ENCODE measurements at regions not wholly inside any gene's neighbourhood (a gene's known extent, or its start where the extent isn't known, plus 50 kb on each side); places are given as distances from the start of the nearest gene placed in this dataset.
A peak's percentile ranks its signal among the peaks of the same experiment; 100 is the strongest.

DNA sequence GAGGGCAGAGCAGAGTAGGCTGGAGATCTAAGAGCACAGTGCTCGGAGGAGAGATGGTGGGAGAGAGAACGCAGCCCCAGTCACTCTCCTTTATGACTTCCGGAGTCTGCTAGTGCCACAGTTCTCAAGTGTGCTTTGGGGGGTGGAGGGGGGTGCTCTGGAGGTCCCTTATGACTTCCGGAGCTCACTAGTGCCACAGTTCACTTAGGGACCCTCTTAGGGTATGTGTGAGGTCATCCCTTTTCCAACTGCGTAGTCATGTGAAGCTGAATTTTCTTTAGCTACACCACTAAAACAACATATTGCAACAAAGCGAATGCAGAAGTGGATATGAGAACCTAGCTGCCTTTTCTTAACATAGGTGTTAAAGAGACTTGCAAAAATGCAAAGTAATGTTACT is 153.7 kb upstream of the KCTD1 start:
- no peak for DNase-seq (ENCODE audit: low read depth, low spot score)

DNA sequence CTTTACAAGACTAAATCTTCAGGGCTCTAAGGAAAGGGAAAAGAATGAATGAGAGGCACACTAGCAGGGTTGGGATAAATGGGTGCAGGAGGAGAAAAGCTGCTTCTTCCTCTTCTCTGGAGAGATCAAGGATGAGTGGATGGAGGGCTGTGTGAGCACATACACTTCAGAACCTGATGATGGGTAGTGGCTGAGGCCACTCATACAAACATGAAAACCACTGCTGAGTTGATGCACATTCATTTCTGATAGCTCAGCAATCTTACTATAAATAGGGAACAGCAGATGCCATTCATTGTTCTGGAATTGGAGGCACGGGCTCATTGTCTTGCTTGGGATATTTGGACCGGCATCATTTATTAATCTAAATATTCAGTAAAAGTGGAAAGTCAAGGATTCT is 152.4 kb upstream of the KCTD1 start:
- no peak for DNase-seq (ENCODE audit: low read depth, low spot score)

DNA sequence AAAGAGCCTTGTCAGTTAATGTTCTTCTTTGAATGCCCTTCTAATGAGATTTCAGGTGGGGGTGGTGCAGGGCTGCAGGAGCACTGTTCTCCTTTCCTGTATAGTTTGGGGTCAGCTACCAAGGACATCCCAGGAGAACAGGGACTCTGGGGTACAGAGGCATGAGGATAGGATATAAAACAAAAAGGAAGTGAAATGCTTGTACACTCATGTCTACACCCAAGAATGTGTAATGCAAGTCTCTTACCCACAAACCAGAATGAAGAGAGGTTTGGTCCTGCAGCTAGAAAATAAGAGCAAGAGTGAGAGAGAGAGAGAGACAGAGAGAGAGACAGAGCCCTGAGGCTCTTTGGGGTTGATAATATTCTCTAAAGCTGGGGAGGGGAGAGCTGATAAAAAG is 151.8 kb upstream of the KCTD1 start:
- DNase-seq (ENCODE audit: low read depth, low spot score), result no peak

DNA sequence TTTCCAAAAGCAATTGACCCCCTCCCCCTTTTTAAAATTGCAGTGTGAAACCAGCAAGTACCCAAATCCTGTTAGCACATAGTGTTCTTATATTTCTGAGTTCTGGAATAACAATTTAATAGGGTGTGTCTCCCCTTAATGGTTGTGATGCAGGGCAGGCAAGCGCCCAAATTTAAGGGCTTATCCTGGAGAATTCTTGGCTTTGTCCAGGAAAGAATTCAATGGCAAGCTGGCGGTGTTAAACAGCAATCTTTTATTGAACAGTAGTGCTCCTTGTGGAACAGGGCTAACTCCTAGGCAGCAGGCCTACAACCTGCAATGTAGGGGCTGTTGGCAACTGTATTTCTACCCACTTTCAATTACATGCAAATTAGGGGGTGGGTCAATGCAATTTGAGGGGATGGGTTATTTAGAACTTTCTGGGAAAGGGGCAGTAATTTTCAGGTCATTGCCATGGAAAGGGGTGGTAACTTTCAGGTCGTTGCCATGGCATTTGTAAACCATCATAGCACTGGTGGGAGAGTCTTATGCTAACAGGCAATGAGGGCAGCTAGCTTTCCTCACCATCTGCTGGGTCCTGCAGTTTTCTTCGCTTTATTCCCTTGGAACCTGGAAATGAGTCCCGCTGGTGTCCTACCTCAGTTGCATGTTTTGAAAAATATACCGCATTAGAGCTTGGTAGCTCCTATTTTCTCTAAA is 149.0 kb upstream of the KCTD1 start:
- no peak for DNase-seq (ENCODE audit: low read depth, low spot score)

DNA sequence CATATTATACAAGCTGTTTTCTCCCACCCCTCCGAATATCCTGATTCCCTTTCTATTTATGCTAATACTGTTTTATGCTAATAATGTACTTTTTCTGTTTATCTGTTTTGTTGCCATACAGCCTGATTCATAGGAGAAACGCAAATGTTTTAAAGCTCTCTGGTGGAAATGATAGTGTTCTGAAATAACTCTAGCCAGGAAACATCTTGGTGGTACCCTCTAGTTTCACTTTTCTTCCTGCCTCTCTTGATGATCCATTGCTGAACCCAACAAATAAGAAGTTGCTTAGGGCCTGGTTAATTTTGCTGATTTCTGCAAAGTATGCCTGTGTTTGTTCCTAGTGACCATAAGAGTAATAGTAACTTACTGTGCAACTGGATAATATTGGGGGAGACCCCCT is 148.4 kb upstream of the KCTD1 start:
- no peak for DNase-seq (ENCODE audit: low read depth, low spot score)

DNA sequence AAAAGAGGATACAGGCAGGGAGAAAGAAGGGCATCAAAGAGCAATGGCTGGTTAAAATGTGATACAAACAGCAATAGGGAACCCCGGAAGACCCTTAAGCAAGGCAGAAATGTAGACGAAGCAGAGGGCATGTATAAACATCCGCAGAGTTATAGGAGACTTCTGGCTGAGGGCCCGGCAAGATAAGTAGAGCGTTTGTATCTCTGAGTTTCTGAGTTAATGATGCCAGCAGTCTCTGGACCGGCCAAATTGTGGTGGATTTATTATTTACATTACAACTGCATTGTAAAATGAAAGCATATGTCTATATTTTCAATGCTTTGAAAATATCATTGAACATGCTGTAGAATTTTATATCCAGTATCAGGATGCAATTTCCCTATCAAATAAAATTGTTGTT is 148.0 kb upstream of the KCTD1 start:
- DNase-seq (ENCODE audit: low read depth, low spot score), result no peak

DNA sequence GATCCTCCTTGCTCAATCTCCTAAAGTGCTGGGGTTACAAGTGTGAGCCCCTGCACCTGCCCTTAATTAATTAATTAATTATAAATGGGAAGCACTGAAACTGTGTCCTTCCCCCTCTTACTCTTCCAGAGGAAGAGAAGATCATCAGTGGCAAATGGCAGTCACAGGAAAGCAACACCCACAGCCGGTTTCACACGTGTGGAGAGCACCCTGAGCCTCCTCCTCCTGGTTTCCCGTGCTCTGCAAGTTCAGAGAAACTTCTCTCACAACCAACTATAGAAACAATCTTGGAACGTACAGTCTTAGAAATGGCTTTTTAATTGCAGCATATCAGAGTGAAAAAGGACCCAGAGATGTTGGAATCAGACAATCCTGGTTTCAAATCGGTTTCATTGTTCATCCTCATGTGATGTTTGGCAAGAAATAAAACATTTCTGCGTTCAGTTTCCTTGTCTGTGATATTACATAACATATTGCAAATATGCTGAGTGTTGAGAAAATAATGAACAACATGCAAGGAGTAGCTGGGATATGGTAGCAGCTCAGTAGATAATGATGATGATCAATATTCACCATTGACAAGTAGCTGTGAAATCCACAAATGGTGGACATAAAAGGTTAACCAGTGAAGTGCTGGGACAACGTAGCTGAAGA is 141.0 kb upstream of the KCTD1 start:
- DNase-seq (ENCODE audit: low read depth, low spot score), result no peak

DNA sequence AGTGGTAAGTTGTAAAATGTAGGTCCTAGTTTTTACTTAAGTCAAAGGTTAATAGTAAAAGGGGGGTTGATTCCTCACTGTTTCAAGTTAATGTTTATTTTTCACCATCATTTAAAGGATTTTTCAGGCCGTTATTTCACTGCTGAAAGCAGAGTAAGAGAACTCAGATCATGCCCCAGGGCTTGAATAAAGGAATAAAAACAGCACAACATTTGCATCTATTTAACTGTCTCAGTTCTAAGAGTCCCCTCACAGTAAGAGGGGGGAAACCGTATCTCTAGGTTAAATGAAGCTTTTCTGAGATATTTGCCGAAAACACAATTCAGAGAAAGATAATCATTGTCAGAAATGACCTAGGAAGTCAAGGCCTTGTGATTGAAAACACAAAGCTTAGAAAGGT is 138.2 kb upstream of the KCTD1 start:
- DNase-seq (ENCODE audit: low read depth, low spot score), result no peak

DNA sequence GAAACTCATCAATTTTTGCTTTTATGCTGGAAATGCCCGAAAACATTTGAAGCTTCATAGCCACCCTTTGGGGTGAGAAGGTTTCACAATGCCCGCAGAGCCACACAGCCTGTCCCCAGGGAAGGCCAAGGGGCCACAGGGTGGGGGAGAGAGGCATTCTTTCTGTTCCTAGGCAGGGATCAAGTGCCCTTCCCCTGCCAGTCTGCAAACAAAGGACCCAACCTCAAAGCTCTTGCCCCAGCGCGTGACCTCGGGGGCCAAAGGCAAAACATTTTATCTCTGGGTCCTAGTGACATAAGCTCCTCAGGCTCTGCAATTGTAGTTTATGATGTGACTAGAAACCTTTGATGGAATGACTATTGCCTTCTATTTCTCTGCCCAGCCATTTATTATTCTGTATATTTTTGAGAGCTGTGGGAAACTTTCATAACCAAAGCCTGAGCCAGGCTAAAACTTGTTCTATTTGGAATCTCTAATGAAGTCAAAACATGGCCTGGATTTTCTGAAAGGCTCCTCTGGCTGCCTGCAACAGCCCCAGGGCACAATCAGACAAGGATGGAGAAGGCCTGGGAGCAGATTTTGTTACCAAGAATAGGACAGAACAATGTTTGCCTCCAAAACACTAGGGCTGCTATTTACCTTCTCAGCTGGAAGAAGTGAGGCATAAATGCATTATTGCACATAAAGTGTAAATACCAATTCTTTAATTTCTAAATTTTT is 137.2 kb upstream of the KCTD1 start:
- peak; percentile 89 for DNase-seq (ENCODE audit: low read depth, low spot score)

DNA sequence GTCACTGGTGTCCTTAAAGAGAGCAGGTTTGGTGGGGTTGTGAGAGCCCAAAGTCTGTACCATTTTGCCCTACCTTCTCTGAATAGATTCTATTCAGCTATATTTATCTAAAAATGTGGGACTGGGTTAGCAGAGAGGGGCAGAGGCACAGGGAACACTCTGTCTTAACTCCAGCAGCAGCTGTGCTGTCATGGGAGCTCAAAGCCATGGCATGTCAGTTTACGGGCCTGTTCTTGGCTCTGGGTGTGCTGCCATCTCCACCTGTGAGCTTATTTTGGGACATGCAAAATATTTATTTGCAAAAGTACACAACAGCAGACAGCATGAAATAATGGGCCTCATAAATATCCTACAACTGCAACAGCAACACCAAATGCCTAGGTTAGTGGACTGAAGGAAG is 129.6 kb upstream of the KCTD1 start:
- no peak for DNase-seq (ENCODE audit: low read depth, low spot score)

DNA sequence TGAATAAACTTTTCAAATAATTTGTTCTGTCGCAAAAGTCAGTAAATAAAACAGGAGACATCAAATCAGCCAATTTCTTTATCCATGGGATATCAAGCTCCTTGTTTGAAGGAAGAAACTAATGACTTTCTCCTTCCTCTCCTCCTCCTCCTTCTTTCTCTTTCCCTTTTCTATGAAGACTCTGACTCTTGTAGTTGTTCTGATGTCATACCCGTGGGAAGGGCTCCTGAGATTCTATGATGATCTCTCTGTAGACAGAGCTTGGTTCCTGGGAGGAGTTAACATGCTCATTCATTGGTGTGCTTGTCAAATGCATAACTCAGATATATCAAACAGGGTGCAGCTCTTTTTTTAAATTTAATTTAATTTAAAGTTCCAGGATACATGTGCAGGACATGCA is 118.7 kb upstream of the KCTD1 start:
- no peak for DNase-seq (ENCODE audit: low read depth, low spot score)

DNA sequence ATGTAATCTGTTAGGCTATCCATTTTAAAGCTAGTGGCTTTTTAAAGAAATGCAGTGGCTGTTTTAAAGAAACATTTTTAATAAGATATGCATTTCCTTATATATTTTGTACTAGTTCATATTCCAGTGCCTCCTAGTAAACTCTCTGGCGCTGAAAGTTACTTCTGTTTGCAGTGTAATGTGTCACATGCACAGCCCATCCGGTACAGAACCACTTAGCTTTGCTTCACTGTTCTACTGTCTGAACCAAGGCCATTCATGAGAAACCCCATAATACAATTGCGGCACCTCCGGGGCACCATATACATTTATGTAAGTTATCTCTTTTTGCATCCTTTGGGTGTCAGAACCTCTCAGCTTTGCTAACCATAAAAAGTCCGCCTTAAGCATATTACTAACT is 114.6 kb upstream of the KCTD1 start:
- DNase-seq (ENCODE audit: low read depth, low spot score), result no peak

DNA sequence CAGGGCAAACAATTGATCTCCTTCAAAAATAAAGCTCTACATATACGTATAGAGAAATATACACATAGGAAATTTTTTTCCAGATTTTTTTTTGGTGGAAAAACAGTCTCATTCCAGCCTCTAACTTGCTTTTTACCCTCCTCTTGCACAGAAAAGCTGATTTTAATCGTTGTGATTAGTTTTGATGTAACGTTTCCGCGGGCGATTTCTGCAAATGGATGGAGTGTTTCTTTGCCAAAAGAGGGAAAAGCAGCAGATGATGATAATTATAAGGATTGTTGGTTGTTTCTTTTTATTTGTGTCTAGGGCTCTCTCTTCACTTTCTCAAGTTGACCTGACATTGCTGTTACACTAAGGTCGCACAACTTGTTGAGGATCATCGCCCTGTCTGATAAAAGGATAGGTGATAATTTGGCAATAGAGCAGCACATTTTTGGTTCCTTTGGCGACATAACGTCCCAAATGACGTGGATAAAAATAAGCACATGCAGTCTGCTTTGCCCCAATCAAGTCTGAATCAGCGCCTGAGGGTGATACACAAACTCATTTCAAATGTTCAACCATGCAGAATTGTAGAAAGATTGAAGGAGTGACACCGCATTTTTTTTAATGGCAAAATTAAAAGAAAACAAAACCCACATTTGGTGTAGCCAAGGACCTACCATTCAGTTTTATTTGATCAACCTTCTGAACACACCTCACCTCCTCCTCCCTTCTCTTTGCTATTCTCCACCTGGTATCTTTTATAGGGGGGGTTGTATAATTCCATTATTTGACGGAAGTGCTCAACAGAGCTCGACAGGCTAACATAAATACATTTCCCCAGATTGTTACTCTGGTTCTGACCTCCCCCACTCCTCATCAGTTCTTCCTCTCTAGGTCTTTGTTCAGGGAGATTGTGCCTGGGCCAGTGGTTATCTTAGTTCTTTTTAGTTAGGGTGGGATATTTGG is 109.6 kb upstream of the KCTD1 start:
- no peak for DNase-seq (ENCODE audit: low read depth, low spot score)

DNA sequence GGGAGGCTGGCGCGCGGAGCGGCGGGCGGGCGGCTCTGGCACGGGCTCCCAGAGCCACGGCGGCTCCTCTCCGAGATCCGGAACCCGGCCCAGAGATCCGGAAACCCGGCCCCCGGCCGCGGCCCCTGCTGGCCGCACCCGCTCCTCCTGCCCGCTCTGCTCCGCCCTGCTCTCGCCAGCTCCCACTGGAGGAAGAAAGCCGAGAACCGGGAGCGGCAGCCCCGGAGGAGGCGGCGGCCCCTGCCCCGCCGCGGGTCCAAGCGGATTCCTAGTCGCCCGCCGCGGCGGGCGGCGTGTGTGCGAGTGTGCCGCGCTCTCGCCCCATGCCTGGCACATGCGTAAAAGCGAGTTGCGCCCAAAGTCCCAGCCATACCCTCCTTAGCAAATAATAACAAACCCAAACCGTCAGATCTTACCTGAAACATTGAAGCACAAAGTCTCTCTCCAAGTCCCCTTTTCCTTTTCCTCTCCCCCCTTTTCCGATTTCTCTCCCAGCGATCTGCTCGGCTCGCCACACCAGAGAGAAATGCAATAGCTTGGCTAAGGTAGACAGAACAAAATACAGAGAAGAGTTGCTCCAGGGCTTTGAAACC is 108.7 kb upstream of the KCTD1 start:
- DNase-seq (ENCODE audit: low read depth, low spot score), result peak; percentile 77

DNA sequence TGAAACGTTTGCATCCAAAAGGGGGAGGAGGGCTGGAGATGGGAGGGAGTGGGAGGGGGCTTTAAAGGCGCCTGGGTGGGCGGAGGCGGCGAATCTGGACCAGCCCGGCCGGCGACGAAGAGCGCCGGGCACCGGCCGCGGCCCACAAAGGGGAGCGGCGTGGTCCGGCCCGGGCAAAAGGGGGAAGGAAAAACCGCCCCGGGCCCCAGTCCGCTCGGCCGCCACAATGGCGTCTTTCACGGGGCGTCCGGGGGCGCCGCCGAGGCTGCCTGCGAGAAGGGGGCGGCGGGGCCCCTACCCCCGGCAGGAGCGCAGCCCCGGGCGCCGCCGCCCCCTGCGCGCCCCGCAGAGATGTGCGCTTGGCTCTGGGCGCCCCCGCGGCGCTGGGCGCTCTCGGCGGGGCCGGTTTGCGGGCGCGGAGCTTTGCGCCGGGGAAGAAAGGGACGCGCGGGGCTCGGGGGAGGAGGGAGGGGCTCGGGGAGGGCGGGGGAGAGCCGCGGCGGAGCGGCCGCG is 108.1 kb upstream of the KCTD1 start:
- no peak for DNase-seq (ENCODE audit: low read depth, low spot score)

DNA sequence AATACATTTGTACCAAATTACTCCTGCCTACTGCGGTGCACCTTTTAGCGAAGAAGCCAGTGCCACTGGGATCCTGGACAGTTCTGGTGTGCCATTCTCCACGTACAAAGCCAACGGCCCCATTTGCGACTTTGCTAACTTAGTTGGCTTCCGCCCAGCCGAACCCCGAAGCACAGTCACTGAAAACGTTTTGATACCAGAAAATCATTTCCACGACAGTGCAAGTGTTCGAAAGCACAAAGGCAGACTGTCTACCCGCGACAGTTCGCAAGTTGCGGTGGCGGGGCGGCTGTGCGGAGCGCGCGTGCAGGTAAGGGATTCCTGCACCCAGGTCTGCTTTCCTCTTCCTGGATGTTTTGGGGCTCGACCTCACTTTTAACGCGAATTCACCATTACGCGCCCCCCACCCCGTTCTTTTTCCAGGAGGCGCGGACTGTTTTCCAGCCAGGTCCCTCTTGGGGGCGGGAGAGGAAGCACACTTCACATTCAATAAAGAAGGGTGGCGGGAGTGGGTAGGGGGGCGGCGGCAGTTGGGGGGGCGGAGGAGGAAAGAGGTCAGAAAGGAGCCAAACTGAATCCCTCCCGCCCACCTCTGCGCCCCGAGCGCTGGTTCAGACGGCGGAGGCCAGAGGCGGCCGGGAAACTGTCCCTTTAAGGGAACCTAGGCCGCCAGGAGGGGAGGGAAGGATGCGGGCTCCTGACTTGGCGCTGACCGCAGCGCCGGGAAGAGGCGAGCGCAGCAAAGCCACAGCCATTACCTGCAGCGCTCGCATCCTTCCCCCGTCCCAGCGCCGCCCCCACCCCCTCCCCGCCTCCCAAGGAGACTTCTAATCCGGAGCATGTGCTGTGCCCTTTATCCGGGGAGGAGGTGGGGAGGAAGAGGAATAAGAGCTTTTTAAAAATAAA is 107.4 kb upstream of the KCTD1 start:
- peak; percentile 65 for DNase-seq (ENCODE audit: low read depth, low spot score)

DNA sequence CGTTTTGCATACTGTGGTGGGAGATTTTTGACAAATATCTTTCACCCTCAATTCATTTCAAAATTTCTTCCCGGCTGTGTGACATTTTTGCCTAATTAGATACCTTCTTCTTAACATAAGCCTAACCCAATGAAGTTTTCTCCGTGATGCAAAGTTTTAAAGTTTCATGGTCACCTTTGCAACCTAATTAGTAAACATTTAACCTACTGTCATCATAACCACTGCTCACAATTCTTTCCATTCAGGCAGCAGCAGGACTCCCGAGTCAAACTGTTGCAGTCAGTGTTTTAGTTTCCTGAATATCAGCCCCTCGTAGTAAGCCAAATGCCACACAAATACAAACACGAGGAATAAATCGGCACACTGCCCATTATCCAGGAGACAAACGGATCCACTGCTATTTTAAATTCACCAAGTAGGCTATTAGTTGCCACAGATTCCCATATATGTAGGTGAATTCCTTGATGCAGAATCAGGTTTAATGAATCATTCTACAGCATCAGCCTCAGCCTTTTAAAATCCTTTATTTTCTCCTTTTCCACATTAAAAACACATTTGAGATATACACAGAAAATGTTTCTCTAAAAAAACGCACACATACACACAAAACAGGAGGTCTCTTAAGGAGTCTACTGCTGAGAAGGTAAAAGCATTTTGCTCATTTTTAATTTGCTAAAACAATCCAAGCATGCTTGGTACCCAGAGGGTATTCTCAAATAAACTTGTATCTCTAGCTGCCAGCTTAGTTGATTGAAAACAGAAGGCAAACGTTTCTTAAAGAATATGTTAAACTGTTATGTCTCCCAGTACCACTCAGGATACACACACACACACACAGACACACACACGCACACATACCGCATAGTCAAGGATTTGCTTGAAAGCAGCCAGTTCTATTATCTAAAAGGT is 106.5 kb upstream of the KCTD1 start:
- no peak for DNase-seq (ENCODE audit: low read depth, low spot score)

DNA sequence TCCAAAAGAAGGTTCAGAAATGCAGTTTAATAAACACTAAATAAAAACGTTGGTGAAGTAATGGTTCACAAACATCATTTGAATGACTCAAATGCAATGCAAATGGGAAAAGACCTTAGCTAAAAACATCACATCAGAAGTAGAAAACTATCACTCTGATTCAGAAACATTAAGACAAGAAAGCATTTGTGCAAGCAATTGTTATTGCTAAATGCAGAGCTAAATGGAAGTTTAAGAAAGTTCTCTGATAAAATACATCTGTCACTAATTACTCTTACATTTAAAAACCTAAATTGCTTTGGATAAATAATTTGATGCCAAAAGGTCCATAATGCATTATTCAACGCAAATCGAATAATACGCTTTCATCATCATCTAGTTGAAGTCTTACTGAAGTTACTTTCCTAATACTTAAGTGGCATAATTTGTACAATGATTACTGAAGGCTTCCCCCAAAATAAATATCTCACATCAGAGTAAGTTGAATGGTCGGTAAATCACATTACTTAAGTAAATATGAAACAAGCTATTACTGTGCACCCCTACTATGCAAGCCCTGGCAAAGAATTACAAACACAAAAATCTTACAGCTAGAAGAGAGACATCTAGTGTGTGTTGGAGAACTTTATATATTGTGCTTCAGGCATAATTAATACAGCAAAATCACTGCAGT is 105.7 kb upstream of the KCTD1 start:
- DNase-seq (ENCODE audit: low read depth, low spot score), result no peak

DNA sequence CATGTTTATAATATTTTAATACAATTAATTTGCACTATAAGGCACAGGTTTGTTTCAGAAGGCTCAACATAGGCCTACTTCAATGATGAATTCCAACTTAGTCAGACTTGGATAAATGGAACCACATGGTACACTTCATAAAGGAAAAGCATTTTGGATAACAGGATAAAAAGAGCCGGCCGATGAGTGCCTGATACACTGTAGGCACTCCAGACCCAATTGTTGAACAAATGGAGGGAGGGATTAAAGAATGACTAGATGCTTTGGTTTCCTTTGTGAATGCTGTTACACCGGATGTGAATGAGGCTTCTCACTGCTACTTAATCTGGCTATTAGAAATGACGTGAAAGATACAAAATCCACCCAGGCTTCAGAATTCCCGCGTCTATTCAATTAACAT is 104.1 kb upstream of the KCTD1 start:
- DNase-seq (ENCODE audit: low read depth, low spot score), result no peak
